HEK293 (cell line): ENCODE measurements at regions not wholly inside any gene's neighbourhood (a gene's known extent, or its start where the extent isn't known, plus 50 kb on each side); places are given as distances from the start of the nearest gene placed in this dataset.

ENCODE experiments used
- BCL6B ChIP-seq: fragments of 450-650 bp; formaldehyde crosslinking; IDR thresholded peaks from 2 replicates; pipeline ENCODE4 v1.5.1; 2017; ENCODE audit warnings: missing biosample characterization, missing genetic modification characterization
- FEZF1 ChIP-seq: fragments of 450-650 bp; formaldehyde crosslinking; IDR thresholded peaks from 2 replicates; pipeline ENCODE4 v1.5.1; 2016; ENCODE audit warnings: missing biosample characterization, missing genetic modification characterization
- IKZF3 ChIP-seq: fragments of 450-650 bp; IDR thresholded peaks from 2 replicates; pipeline ENCODE4 v1.5.0; 2018; ENCODE audit warnings: missing biosample characterization, mild to moderate bottlenecking, missing genetic modification characterization, moderate library complexity
- KLF1 ChIP-seq: fragments of 450-650 bp; formaldehyde crosslinking; IDR thresholded peaks from 2 replicates; pipeline ENCODE4 v1.5.1; 2016; ENCODE audit warnings: missing biosample characterization, missing genetic modification characterization
- KLF10 ChIP-seq: fragments of 450-650 bp; IDR thresholded peaks from 2 replicates; pipeline ENCODE4 v1.5.1; 2018; ENCODE audit warnings: missing biosample characterization, mild to moderate bottlenecking, missing genetic modification characterization
- KLF8 ChIP-seq: fragments of 450-650 bp; formaldehyde crosslinking; IDR thresholded peaks from 2 replicates; pipeline ENCODE4 v1.5.1; 2016; ENCODE audit warnings: missing biosample characterization, missing genetic modification characterization
- OSR2 ChIP-seq: fragments of 450-650 bp; formaldehyde crosslinking; IDR thresholded peaks from 2 replicates; pipeline ENCODE4 v1.5.1; 2016; ENCODE audit warnings: missing biosample characterization, missing genetic modification characterization
- RBAK ChIP-seq: fragments of 450-650 bp; formaldehyde crosslinking; IDR thresholded peaks from 2 replicates; pipeline ENCODE4 v1.5.1; 2016; ENCODE audit warnings: missing biosample characterization, missing genetic modification characterization
- SCRT1 ChIP-seq: fragments of 450-650 bp; formaldehyde crosslinking; IDR thresholded peaks from 2 replicates; pipeline ENCODE4 v1.5.1; 2016; ENCODE audit warnings: missing biosample characterization, missing genetic modification characterization, borderline replicate concordance
- SP3 ChIP-seq: fragments of 450-650 bp; formaldehyde crosslinking; IDR thresholded peaks from 2 replicates; pipeline ENCODE4 v1.5.1; 2016; ENCODE audit warnings: missing biosample characterization, missing genetic modification characterization
- ZBTB21 ChIP-seq: fragments of 450-650 bp; formaldehyde crosslinking; IDR thresholded peaks from 2 replicates; pipeline ENCODE4 v1.5.1; 2017; ENCODE audit warnings: missing biosample characterization, missing genetic modification characterization
- ZNF121 ChIP-seq: fragments of 450-650 bp; formaldehyde crosslinking; IDR thresholded peaks from 2 replicates; pipeline ENCODE4 v1.5.1; 2016; ENCODE audit warnings: missing biosample characterization, missing genetic modification characterization
- ZNF18 ChIP-seq: fragments of 450-650 bp; formaldehyde crosslinking; IDR thresholded peaks from 2 replicates; pipeline ENCODE4 v1.5.1; 2016; ENCODE audit warnings: missing biosample characterization, missing genetic modification characterization
- ZNF223 ChIP-seq: fragments of 450-650 bp; formaldehyde crosslinking; IDR thresholded peaks from 2 replicates; pipeline ENCODE4 v1.5.1; 2016; ENCODE audit warnings: missing biosample characterization, missing genetic modification characterization
- ZNF248 ChIP-seq: fragments of 450-650 bp; formaldehyde crosslinking; IDR thresholded peaks from 2 replicates; pipeline ENCODE4 v1.5.1; 2017; ENCODE audit warnings: missing biosample characterization, missing genetic modification characterization
- ZNF341 ChIP-seq: fragments of 450-650 bp; formaldehyde crosslinking; IDR thresholded peaks from 2 replicates; pipeline ENCODE4; 2016; ENCODE audit warnings: low read depth, missing biosample characterization, missing genetic modification characterization
- ZNF544 ChIP-seq: fragments of 450-650 bp; formaldehyde crosslinking; IDR thresholded peaks from 2 replicates; pipeline ENCODE4 v1.5.0; 2017; ENCODE audit warnings: missing biosample characterization, missing genetic modification characterization
- ZNF555 ChIP-seq: fragments of 450-650 bp; formaldehyde crosslinking; conservative IDR thresholded peaks from 2 replicates; pipeline ENCODE4 v1.5.1; 2017; ENCODE audit warnings: missing biosample characterization, mild to moderate bottlenecking, missing genetic modification characterization, inconsistent platforms
- ZNF621 ChIP-seq: fragments of 450-650 bp; formaldehyde crosslinking; IDR thresholded peaks from 2 replicates; pipeline ENCODE4 v1.5.1; 2017; ENCODE audit warnings: missing biosample characterization, missing genetic modification characterization
- ZSCAN18 ChIP-seq: fragments of 450-650 bp; formaldehyde crosslinking; IDR thresholded peaks from 2 replicates; pipeline ENCODE4 v1.5.1; 2016; ENCODE audit warnings: missing biosample characterization, missing genetic modification characterization
- TF ChIP-seq, protein P1 (sequence below): fragments of 450-650 bp; formaldehyde crosslinking; IDR thresholded peaks from 2 replicates; pipeline ENCODE4 v1.5.1; 2016; ENCODE audit warnings: missing biosample characterization, missing genetic modification characterization, low read depth
- TF ChIP-seq, protein P2 (sequence below): fragments of 450-650 bp; formaldehyde crosslinking; IDR thresholded peaks from 2 replicates; pipeline ENCODE4 v1.5.1; 2017; ENCODE audit warnings: missing biosample characterization, missing genetic modification characterization
- TF ChIP-seq, protein P3 (sequence below): fragments of 450-650 bp; formaldehyde crosslinking; IDR thresholded peaks from 2 replicates; pipeline ENCODE4 v1.5.1; 2016; ENCODE audit warnings: missing biosample characterization, missing genetic modification characterization
- TF ChIP-seq, protein P4 (sequence below): fragments of 450-650 bp; formaldehyde crosslinking; IDR thresholded peaks from 2 replicates; pipeline ENCODE4 v1.5.1; 2016; ENCODE audit warnings: missing biosample characterization, missing genetic modification characterization

GRCh38 chr11:115580927-115581680, 76.9 kb upstream of the CADM1 start (continued):
- TF ChIP-seq ZSCAN18 (no peak), ZNF121 (tag by site-specific recombination) (no peak), SP3 (0 out of 2 replicates have a peak, but pooled peaks have one; percentile 31), ZBTB21 (no peak), KLF10 (peak; percentile 83), SCRT1 (tag by site-specific recombination) (no peak), KLF8 (tag by site-specific recombination) (0 out of 2 replicates have a peak, but pooled peaks have one; percentile 17), KLF1 (tag by site-specific recombination) (peak; percentile 97), ZNF341 (peak; percentile 35; the same call in 1 of the 2 replicates), ZNF621 (tag by site-specific recombination) (no peak), FEZF1 (tag by site-specific recombination) (peak; percentile 87), ZNF544 (tag by site-specific recombination) (no peak), RBAK (tag by site-specific recombination) (no peak), ZNF18 (tag by site-specific recombination) (peak; percentile 84), IKZF3 (tag by site-specific recombination) (peak; percentile 91), ZNF555 (tag by site-specific recombination) (no peak), OSR2 (tag by site-specific recombination) (peak; percentile 92), ZNF223 (tag by site-specific recombination) (no peak), ZNF248 (tag by site-specific recombination) (no peak), BCL6B (tag by site-specific recombination) (no peak)
- TF ChIP-seq, protein P1, sequence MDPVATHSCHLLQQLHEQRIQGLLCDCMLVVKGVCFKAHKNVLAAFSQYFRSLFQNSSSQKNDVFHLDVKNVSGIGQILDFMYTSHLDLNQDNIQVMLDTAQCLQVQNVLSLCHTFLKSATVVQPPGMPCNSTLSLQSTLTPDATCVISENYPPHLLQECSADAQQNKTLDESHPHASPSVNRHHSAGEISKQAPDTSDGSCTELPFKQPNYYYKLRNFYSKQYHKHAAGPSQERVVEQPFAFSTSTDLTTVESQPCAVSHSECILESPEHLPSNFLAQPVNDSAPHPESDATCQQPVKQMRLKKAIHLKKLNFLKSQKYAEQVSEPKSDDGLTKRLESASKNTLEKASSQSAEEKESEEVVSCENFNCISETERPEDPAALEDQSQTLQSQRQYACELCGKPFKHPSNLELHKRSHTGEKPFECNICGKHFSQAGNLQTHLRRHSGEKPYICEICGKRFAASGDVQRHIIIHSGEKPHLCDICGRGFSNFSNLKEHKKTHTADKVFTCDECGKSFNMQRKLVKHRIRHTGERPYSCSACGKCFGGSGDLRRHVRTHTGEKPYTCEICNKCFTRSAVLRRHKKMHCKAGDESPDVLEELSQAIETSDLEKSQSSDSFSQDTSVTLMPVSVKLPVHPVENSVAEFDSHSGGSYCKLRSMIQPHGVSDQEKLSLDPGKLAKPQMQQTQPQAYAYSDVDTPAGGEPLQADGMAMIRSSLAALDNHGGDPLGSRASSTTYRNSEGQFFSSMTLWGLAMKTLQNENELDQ, result no peak
- TF ChIP-seq, protein P2, sequence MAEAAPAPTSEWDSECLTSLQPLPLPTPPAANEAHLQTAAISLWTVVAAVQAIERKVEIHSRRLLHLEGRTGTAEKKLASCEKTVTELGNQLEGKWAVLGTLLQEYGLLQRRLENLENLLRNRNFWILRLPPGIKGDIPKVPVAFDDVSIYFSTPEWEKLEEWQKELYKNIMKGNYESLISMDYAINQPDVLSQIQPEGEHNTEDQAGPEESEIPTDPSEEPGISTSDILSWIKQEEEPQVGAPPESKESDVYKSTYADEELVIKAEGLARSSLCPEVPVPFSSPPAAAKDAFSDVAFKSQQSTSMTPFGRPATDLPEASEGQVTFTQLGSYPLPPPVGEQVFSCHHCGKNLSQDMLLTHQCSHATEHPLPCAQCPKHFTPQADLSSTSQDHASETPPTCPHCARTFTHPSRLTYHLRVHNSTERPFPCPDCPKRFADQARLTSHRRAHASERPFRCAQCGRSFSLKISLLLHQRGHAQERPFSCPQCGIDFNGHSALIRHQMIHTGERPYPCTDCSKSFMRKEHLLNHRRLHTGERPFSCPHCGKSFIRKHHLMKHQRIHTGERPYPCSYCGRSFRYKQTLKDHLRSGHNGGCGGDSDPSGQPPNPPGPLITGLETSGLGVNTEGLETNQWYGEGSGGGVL, result peak; percentile 96
- TF ChIP-seq, protein P3, sequence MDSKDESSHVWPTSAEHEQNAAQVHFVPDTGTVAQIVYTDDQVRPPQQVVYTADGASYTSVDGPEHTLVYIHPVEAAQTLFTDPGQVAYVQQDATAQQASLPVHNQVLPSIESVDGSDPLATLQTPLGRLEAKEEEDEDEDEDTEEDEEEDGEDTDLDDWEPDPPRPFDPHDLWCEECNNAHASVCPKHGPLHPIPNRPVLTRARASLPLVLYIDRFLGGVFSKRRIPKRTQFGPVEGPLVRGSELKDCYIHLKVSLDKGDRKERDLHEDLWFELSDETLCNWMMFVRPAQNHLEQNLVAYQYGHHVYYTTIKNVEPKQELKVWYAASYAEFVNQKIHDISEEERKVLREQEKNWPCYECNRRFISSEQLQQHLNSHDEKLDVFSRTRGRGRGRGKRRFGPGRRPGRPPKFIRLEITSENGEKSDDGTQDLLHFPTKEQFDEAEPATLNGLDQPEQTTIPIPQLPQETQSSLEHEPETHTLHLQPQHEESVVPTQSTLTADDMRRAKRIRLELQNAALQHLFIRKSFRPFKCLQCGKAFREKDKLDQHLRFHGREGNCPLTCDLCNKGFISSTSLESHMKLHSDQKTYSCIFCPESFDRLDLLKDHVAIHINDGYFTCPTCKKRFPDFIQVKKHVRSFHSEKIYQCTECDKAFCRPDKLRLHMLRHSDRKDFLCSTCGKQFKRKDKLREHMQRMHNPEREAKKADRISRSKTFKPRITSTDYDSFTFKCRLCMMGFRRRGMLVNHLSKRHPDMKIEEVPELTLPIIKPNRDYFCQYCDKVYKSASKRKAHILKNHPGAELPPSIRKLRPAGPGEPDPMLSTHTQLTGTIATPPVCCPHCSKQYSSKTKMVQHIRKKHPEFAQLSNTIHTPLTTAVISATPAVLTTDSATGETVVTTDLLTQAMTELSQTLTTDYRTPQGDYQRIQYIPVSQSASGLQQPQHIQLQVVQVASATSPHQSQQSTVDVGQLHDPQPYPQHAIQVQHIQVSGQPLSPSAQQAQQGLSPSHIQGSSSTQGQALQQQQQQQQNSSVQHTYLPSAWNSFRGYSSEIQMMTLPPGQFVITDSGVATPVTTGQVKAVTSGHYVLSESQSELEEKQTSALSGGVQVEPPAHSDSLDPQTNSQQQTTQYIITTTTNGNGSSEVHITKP (tag by site-specific recombination), result peak; percentile 95
- TF ChIP-seq, protein P4, sequence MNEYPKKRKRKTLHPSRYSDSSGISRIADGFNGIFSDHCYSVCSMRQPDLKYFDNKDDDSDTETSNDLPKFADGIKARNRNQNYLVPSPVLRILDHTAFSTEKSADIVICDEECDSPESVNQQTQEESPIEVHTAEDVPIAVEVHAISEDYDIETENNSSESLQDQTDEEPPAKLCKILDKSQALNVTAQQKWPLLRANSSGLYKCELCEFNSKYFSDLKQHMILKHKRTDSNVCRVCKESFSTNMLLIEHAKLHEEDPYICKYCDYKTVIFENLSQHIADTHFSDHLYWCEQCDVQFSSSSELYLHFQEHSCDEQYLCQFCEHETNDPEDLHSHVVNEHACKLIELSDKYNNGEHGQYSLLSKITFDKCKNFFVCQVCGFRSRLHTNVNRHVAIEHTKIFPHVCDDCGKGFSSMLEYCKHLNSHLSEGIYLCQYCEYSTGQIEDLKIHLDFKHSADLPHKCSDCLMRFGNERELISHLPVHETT (tag by site-specific recombination), result no peak
